SU-DHL-6 (cell line): ENCODE measurements at regions not wholly inside any gene's neighbourhood (a gene's known extent, or its start where the extent isn't known, plus 50 kb on each side); places are given as distances from the start of the nearest gene placed in this dataset.
"Not testable (repeated sequence)": the region's sequence is repeated elsewhere in the genome, so short reads cannot be mapped to it uniquely, and the experiment has no call there.

Experiments used
- H2AFZ ChIP-seq: fragments of 200-600 bp; sonication (generic); 2 replicates; pipeline ENCODE4 v1.6.1; 2014; ENCODE audit warnings: low read depth, mild to moderate bottlenecking, moderate library complexity, mixed read lengths, antibody characterized with exemption, low read length; ENCODE audit not compliant: severe bottlenecking
- H3F3A ChIP-seq: fragments of 200-600 bp; shearing (Covaris generic); 2 replicates; pipeline ENCODE4 v1.6.0; 2016; ENCODE audit warnings: antibody characterized with exemption, mild to moderate bottlenecking; ENCODE audit not compliant: insufficient read depth
- H3K27ac ChIP-seq: fragments of 200-600 bp; sonication (generic); 2 replicates; pipeline ENCODE4 v1.5.1; 2016; ENCODE audit warnings: low read depth, mild to moderate bottlenecking, low read length, moderate library complexity, mixed read lengths
- H3K27me3 ChIP-seq: fragments of 200-600 bp; sonication (generic), shearing (Covaris generic); 2 replicates; pipeline ENCODE4 v1.6.0; 2014; ENCODE audit warnings: mild to moderate bottlenecking, low read length
- H3K36me3 ChIP-seq: fragments of 200-600 bp; sonication (generic); 2 replicates; pipeline ENCODE4 v1.6.1; 2014; ENCODE audit warnings: mild to moderate bottlenecking, low read length, mixed read lengths
- H3K4me2 ChIP-seq: fragments of 300-600, 200-600 bp; shearing (Covaris generic), sonication (generic); 2 replicates; pipeline ENCODE4 v1.6.0; 2014; ENCODE audit warnings: low read length, low read depth, mild to moderate bottlenecking; ENCODE audit not compliant: poor library complexity, severe bottlenecking
- H3K4me3 ChIP-seq: fragments of 200-600 bp; sonication (generic); 2 replicates; pipeline ENCODE4 v1.5.1; 2014; ENCODE audit warnings: antibody characterized with exemption, low read length, mild to moderate bottlenecking, mixed read lengths; ENCODE audit not compliant: insufficient read depth, poor library complexity, severe bottlenecking
- H3K79me2 ChIP-seq: fragments of 200-600 bp; sonication (generic); 2 replicates; pipeline ENCODE4 v1.6.1; 2014; ENCODE audit warnings: mild to moderate bottlenecking, low read length, moderate library complexity; ENCODE audit not compliant: insufficient read depth
- H3K9ac ChIP-seq: fragments of 200-600 bp; sonication (generic); 2 replicates; pipeline ENCODE4 v1.7.0; 2014; ENCODE audit warnings: mild to moderate bottlenecking, low read length
- H3K9me2 ChIP-seq: fragments of 200-600 bp; sonication (generic); replicated peaks from 2 replicates; pipeline ENCODE4 v1.6.1; 2014; ENCODE audit warnings: low read length; ENCODE audit not compliant: insufficient read depth
- H3K9me3 ChIP-seq: fragments of 200-600 bp; sonication (generic); 2 replicates; pipeline ENCODE4 v1.6.1; 2014; ENCODE audit warnings: low read length, mixed read lengths; ENCODE audit not compliant: insufficient read depth
- H4K20me1 ChIP-seq: fragments of 200-600 bp; sonication (generic); 2 replicates; pipeline ENCODE4 v1.6.1; 2014; ENCODE audit warnings: low read depth, mild to moderate bottlenecking, antibody characterized with exemption, low read length, moderate library complexity, mixed read lengths
- CTCF ChIP-seq: fragments of 200-600 bp; sonication (generic); IDR thresholded peaks from one replicate; pipeline ENCODE4 v1.5.1; 2017; ENCODE audit warnings: antibody characterized with exemption, mild to moderate bottlenecking, low read length, moderate library complexity; ENCODE audit not compliant: insufficient read depth, poor library complexity, severe bottlenecking
- EZH2phosphoT487 ChIP-seq: fragments of 200-600 bp; sonication (generic), shearing (Covaris generic); conservative IDR thresholded peaks from 2 replicates; pipeline ENCODE4 v1.6.1; 2018; ENCODE audit warnings: mild to moderate bottlenecking, antibody characterized with exemption, low read length, moderate library complexity, mixed read lengths

- Histone ChIP-seq H3K4me2 (no peak overlapping the region), H3K9ac (no peak overlapping the region), H3K27me3 (no peaks in the 10 kb centered on the region), H3K27ac (no peak overlapping the region), H2AFZ (no peak overlapping the region), H3K36me3 (no peaks in the 10 kb centered on the region), H4K20me1 (no peaks in the 10 kb centered on the region), H3K79me2 (no peaks in the 10 kb centered on the region), H3K4me3 (no peak overlapping the region), H3K9me2 (no peaks in the 10 kb centered on the region), H3F3A (no peaks in the 10 kb centered on the region), H3K9me3 (no peaks in the 10 kb centered on the region)
- TF ChIP-seq EZH2phosphoT487 (no peak), CTCF (no peak)
Observed at GRCh38 chr14:43669355-43669754, 837.7 kb downstream of the FSCB start.

GRCh38 chr14:43665570-43666267 is 841.4 kb downstream of the FSCB start:
- H3K36me3 ChIP-seq = no peaks in the 10 kb centered on the region

GRCh38 chr14:43655194-43655593 is 851.9 kb downstream of the FSCB start:
- H3F3A ChIP-seq, H3K79me2 ChIP-seq, H3K4me2 ChIP-seq, H4K20me1 ChIP-seq, H3K4me3 ChIP-seq, H3K36me3 ChIP-seq, H3K9me3 ChIP-seq, H2AFZ ChIP-seq, H3K27ac ChIP-seq, H3K9me2 ChIP-seq, H3K9ac ChIP-seq, H3K27me3 ChIP-seq: not testable (repeated sequence)

More at GRCh38 chr14:43665570-43666267, 841.4 kb downstream of the FSCB start:
- Histone ChIP-seq H2AFZ (no peak overlapping the region), H3K27me3 (no peaks in the 10 kb centered on the region), H3F3A (no peaks in the 10 kb centered on the region), H3K9ac (no peak overlapping the region), H3K4me2 (no peak overlapping the region), H3K27ac (no peak overlapping the region), H3K9me2 (no peaks in the 10 kb centered on the region), H3K4me3 (no peak overlapping the region), H3K79me2 (no peaks in the 10 kb centered on the region), H3K9me3 (no peaks in the 10 kb centered on the region), H4K20me1 (no peaks in the 10 kb centered on the region)
- TF ChIP-seq EZH2phosphoT487 = no peak
- TF ChIP-seq CTCF = no peak

- no peaks in the 10 kb centered on the region for H3K27me3 ChIP-seq
- H2AFZ ChIP-seq = no peak overlapping the region
- no peaks in the 10 kb centered on the region for H3K79me2 ChIP-seq
- H3K9me3 ChIP-seq = peaks cover 5% of the 10 kb centered on the region; the same call in 1 of the 2 replicates
- no peaks in the 10 kb centered on the region; the same call in 1 of the 2 replicates for H3K36me3 ChIP-seq
- no peak overlapping the region for H3K9ac ChIP-seq
- H3F3A ChIP-seq = no peaks in the 10 kb centered on the region
- TF ChIP-seq EZH2phosphoT487 (no peak), CTCF (no peak)
- H3K9me2 ChIP-seq = no peaks in the 10 kb centered on the region
- H4K20me1 ChIP-seq = no peaks in the 10 kb centered on the region
- H3K4me3 ChIP-seq = no peak overlapping the region
- H3K27ac ChIP-seq = no peak overlapping the region
- no peak overlapping the region for H3K4me2 ChIP-seq
Observed at GRCh38 chr14:43651896-43652295, 855.2 kb downstream of the FSCB start.
